ENCODE measurements at regions not wholly inside any gene's neighbourhood (a gene's known extent, or its start where the extent isn't known, plus 50 kb on each side); places are given as distances from the start of the nearest gene placed in this dataset.
"Not testable (repeated sequence)": the region's sequence is repeated elsewhere in the genome, so short reads cannot be mapped to it uniquely, and the experiment has no call there.

GRCh38 chr13:82477436-82477835, 1404.8 kb downstream of the SLITRK1 start:
- DNase-seq, result no peak

GRCh38 chr13:82467626-82468025, 1414.6 kb downstream of the SLITRK1 start:
- peak; percentile 18 for DNase-seq

DNA sequence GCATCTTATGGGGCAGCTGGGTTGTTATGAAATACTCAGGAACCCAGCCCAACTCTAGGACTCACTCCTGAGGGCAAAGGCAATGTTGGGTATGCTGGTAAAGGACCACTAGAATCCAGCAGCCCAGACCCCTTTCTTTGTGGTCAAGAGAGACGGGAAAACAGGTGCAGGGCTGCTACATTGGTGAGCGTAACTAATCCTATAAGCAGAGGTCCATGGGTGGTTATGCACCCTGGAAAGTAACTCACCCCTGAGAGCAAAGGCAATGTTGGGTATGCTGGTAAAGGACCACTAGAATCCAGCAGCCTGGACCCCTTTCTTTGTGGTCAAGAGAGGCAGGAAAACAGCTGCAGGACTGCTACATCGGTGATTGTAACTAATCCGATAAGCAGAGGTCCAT, 1422.7 kb downstream of the SLITRK1 start:
- DNase-seq, result not testable (repeated sequence)

DNA sequence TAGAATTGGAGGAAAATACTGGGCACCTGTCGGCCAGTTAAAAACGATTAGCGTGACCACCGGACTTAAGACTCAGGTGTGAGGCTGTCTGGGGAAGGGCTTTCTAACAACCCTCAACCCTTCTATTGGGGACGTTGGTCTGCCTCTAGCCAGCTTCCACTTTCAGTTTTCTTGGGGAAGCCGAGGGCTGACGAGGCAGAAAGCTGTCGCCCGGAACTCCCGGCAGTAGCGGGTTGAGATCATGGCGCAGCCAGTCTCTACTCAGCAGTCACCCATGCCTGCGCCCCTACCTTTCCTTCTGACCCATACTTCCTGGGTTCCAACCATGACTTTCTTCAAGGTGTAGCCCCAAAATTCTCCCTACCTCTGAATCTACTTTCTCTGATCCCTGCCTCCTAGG, 1424.1 kb downstream of the SLITRK1 start:
- DNase-seq, result no peak

DNA sequence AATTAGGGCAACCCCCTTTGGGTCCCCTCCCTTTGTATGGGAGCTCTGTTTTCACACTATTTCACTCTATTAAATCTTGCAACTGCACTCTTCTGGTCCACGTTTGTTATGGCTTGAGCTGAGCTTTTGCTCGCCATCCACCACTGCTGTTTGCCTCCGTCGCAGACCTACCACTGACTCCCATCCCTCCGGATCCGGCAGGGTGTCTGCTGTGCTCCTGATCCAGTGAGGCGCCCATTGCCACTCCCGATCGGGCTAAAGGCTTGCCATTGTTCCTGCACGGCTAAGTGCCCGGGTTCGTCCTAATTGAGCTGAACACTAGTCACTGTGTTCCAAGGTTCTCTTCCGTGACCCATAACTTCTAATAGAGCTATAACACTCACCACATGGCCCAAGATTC, 1424.7 kb downstream of the SLITRK1 start:
- not testable (repeated sequence) for DNase-seq

DNA sequence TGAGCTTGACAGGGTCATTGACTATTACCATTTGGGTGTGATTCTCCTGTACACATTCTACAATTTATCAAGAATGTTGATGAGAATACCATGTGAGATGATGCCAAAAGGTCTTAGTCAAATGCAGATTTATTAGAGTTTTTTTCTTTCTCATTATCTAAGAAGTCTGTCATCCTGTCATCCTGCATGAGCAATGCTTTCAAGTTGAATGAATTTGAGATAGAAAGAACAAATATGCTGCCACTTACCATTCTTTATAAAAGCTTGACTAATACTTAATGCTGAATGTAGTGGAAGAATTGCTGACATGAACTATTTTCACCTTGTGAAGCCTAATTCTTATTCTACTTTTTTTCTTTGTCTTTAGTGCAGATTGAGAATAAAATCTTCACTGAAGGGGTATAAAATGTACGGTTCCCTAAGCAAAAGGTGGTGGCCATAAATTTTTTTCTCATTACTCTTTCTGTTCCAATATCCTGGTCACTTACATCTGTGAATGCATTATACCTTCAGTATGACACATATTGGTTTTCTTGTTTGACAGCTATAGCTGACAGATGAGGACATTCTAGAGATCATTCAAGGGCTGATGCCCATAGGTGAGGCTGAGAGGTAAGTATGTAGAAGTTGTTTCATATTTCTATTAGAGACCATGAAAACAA, 1434.7 kb downstream of the SLITRK1 start:
- no peak for DNase-seq

DNA sequence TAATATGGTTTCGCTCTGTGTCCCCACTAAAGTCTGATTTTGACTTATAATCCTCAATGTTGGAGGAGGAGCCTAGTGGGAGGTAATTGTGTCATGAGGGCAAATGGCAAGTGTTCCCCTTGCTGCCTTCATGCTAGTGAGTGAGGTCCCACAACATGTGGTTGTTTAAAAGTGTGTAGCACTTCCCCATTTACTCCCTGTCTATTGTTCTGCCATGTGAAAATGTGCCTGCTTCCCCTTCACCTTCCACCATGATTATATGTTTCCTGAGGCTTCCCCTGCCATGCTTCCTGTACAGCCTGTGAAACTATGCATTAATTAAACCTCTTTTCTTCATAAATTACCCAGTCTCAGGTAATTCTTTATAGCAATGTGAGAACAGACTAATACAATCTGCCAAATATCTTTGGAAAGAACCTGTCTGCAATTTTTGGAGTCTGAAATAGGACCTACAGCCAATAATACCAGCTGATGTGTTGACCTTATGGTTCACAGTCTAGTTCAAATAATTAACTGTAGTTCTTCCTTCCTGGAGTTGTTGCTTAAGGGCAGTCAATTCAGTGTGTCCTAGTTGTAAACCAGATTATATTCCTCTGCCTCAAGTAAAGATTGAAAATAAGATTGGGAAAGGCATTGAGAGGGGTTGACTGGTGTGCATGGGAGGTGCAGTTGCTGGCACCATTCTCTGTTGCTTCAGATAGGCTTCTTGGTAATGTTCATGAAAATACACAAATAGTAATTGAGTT, 1442.9 kb downstream of the SLITRK1 start:
- no peak for DNase-seq

DNA sequence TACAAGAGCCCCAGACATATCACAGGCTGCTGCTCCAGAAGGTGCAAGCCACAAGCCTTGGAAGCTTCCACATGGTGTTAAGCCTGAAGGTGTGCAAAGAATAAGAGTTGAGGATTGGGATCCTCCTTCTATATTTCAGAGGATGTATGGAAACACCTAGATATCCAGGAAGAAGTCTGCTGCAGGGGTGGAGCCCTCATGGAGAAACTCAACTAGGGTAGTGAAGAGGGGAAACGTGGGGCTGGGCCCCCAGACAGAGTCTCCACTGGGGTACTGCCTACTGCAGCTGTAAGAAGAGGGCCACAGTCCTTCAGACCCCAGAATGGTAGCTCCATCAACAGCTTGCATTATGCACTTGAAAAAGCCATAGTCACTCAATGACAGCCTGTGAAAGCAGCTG, 1444.0 kb downstream of the SLITRK1 start:
- no peak for DNase-seq

- DNase-seq, result peak; percentile 91
Measured at GRCh38 chr13:82436099-82436585, 1446.1 kb downstream of the SLITRK1 start.

DNA sequence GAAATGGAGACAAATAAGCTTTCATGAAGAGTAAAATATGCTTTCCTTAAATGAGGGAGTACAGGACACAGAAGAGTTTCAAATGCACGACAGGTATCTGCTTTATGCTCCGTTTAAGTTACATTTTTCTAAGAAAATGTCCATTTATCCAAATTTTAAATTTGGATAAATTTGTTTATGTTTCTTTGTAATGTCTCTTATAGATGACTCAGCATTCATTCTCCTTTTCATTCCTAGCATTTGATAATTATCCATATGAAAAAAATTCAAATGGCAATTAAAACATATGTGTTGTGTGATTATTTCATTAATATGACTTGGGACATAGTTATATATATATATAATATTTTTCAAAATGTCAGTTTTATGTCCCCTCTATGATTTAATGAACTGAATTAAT, 1449.3 kb downstream of the SLITRK1 start:
- no peak for DNase-seq

DNA sequence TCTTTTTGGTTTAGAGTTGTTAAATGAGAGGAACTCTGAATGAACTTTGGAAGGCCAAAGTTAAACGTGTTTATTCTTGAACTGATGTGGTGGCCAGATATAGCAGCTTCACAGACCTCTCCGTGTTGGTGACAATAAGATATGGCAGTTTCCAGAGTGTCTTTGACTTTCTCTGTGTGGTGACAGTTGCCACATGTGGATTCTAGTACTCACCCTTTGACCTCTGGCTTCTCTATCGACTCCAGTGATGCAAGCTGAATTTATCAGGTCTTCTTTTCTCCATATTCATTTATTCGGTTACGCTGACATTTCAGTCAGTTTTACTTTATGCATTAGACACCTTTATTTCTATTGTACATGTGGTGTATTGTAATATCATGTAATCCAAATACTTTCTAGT, 1469.5 kb downstream of the SLITRK1 start:
- no peak for DNase-seq

DNA sequence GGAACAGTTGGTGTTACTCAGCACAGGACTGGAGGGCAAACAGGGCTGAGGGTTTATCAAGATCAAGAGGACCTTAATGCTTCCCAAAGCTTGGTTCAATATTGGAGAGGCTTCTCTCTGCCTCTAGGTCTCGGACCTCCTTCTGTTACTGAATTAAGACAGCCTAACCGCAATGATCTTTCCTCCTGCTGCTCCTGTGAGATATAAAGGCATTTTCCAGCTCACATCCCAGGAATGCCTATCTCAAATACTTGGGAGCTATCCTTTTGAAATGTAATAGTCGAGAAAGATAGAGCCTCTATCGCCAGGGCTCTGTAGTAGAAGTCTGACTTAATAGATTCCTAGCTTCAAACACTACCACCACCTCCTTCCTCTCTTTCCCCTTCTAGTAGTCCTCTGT, 1475.0 kb downstream of the SLITRK1 start:
- DNase-seq, result no peak

- DNase-seq, result no peak
Measured at GRCh38 chr13:82374719-82375118, 1507.6 kb downstream of the SLITRK1 start.

- DNase-seq, result no peak
Measured at GRCh38 chr13:82370316-82370715, 1512.0 kb downstream of the SLITRK1 start.

- DNase-seq, result no peak
Measured at GRCh38 chr13:82364525-82364924, 1517.7 kb downstream of the SLITRK1 start.

- no peak for DNase-seq
Measured at GRCh38 chr13:82358284-82358683, 1524.0 kb downstream of the SLITRK1 start.

- peak; percentile 45 for DNase-seq
Measured at GRCh38 chr13:82356667-82357410, 1525.4 kb downstream of the SLITRK1 start.

DNA sequence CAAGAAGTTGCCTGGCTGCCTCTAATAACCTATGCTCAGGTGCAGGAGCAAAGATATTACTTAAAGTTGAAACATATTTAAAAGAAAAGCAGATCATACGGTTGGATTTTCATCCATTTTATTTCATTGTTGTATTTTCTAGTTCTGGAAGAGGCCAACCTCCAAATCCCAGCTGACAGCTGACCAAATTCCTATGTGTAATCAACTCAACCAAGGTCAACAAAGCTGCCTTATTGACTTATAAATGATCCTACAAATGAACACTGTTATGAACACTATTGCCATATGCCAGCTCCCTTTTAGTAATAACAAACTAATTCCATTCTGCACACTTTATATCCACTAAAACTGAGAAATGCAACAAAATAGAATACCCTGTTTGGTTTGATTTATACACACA, 1537.4 kb downstream of the SLITRK1 start:
- no peak for DNase-seq

- DNase-seq, result no peak
Measured at GRCh38 chr13:82341116-82341515, 1541.2 kb downstream of the SLITRK1 start.

DNA sequence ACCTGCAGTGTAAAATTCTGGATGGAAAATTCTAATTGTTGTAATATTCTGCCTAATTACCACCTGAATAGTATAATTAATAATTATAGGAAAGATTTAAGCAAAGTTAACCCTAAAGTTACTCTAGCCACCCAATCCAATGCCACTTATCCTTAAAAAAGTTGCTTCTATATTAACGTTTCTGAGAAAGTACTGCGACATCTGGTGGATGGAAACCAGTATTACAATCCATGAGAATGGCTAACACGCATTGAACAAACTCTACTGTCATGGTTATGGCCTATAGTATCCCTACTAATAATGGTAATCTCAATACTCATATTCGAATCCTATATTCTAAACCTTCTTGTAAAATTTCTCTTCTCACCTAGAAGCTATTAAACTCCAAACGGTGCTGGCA, 1551.8 kb downstream of the SLITRK1 start:
- DNase-seq, result peak; percentile 11

DNA sequence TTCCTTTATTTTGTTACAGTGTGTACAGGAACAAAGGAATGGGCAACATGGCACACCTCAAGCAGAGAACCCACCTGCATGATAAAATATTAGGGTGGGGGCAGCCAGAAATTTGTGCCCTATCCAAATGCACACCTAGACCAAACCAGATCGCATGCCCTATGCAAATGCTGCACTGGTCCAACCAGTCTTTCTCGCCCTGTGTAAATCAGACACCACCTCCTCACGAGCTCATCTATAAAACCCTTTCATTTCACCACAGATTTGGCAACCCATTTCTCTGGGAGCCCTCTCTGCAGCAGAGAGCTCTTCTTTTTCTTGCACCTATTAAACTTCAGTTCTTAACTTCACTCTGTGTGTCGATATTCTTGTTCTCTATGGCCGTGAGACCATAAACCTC, 1559.2 kb downstream of the SLITRK1 start:
- peak; percentile 52 for DNase-seq

DNA sequence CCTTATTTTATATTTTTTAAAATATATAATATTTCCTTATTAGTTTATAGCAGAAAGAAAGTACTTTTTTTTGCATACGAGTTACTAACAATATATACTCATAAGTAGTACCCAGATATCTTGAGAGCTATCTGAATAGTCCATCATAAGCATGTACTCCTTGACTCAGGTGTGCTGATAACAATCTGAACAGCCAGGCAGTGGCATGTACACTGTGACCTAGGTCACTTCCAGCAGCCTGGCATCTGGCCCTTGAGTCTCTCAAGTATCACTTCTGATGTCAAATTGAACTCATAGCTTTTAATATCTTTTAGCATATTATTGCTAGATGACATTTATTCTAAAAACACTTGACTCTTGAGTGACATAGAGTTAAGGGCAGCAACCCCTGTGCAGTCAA, 1576.7 kb downstream of the SLITRK1 start:
- DNase-seq, result no peak

GRCh38 chr13:82298106-82298505, 1584.2 kb downstream of the SLITRK1 start:
- DNase-seq, result no peak

DNA sequence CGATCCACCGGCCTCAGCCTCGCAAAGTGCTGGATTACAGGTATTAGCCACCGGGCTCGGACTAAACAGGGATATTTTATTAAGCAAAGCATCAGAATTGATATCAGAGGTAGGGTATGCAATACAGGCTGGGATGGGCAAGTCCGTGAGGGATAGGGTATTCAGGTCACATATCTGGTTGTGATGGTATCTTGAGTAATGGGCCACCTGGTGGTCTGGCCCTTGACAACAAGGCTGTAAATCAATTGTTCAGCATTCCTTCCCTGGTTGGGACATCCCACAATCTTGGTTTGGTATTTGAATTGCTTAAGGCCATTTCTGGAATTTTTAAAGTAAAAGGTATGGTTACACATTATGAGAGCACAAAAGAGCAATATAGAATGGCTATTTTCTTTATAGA, 1588.0 kb downstream of the SLITRK1 start:
- DNase-seq, result no peak
